Naive thymus-derived CD4-positive, alpha-beta T cell (primary cell): ENCODE measurements at regions not wholly inside any gene's neighbourhood (a gene's known extent, or its start where the extent isn't known, plus 50 kb on each side); places are given as distances from the start of the nearest gene placed in this dataset.

ENCODE experiments used
- ATAC-seq: fragments of 150-1000 bp; cut with Tn5 transposase; 2 replicates; pipeline ENCODE4 v1.10.0; 2021; ENCODE audit warnings: mild to moderate bottlenecking, moderate library complexity
- CTCF ChIA-PET: fragments of 350-600 bp; sonication (Branson Sonifier 250); formaldehyde crosslinking; loops from one replicate; lab custom pipeline; 2021; ENCODE audit warnings: antibody characterized with exemption; lab: Charles Lee
- POLR2A ChIA-PET: fragments of 350-600 bp; sonication (Branson Sonifier 250); formaldehyde crosslinking; loops from one replicate; lab custom pipeline; 2021; ENCODE audit warnings: antibody characterized with exemption, inconsistent platforms; lab: Charles Lee
- DNase-seq, 9 donors: peaks; one replicate each; pipeline versions ENCODE4 v3.0.0 to v3.0.0-alpha.2; 2020 to 2022; ENCODE audit warnings: mixed read lengths in 1 of 9
- H3K27ac ChIP-seq: one replicate; pipeline ENCODE4 v1.7.0; 2013; ENCODE audit warnings: mild to moderate bottlenecking, low read depth, low read length, moderate library complexity
- H3K27me3 ChIP-seq, 2 donors: one replicate each; pipeline ENCODE4 v1.7.0; 2013; ENCODE audit warnings: low read length in 2 of 2, mild to moderate bottlenecking in 2 of 2, moderate library complexity in 2 of 2; ENCODE audit not compliant: control insufficient read depth in 2 of 2, insufficient read depth in 2 of 2
- H3K36me3 ChIP-seq, 3 experiments: 1 replicate in 2 of 3; 2 replicates in 1 of 3; pipeline ENCODE4 v1.7.0; 2013; ENCODE audit warnings: low read length in 3 of 3, mild to moderate bottlenecking in 3 of 3, moderate library complexity in 1 of 3; ENCODE audit not compliant: insufficient read depth in 3 of 3, control insufficient read depth in 2 of 3
- H3K4me1 ChIP-seq, 2 donors: one replicate each; pipeline ENCODE4 v1.7.0; 2013; ENCODE audit warnings: low read length in 2 of 2, mild to moderate bottlenecking in 2 of 2, moderate library complexity in 1 of 2; ENCODE audit not compliant: control insufficient read depth in 2 of 2, insufficient read depth in 2 of 2
- H3K4me3 ChIP-seq: 2 replicates; pipeline ENCODE4 v1.7.0; 2013; ENCODE audit warnings: mild to moderate bottlenecking, low read length
- H3K9me3 ChIP-seq, 3 experiments: 1 replicate in 2 of 3; 2 replicates in 1 of 3; pipeline ENCODE4 v1.7.0; 2013; ENCODE audit warnings: low read length in 3 of 3; ENCODE audit not compliant: control insufficient read depth in 2 of 3
- H3K27ac Mint-ChIP-seq, 9 donors: one replicate each; pipeline ENCODE4 v1.8.0; 2020 to 2022; ENCODE audit warnings: mixed read lengths in 9 of 9, mild to moderate bottlenecking in 8 of 9, moderate library complexity in 5 of 9, inconsistent platforms in 2 of 9
- H3K27me3 Mint-ChIP-seq, 5 donors: one replicate each; pipeline ENCODE4 v1.8.0; 2021 to 2022; ENCODE audit warnings: mixed read lengths in 5 of 5, mild to moderate bottlenecking in 1 of 5
- H3K36me3 Mint-ChIP-seq, 5 donors: one replicate each; pipeline ENCODE4 v1.8.0; 2020 to 2022; ENCODE audit warnings: mixed read lengths in 5 of 5, mild to moderate bottlenecking in 3 of 5, inconsistent platforms in 1 of 5
- H3K4me1 Mint-ChIP-seq, 7 donors: one replicate each; pipeline ENCODE4 v1.8.0; 2020 to 2022; ENCODE audit warnings: mixed read lengths in 7 of 7, mild to moderate bottlenecking in 3 of 7, inconsistent platforms in 1 of 7
- H3K4me3 Mint-ChIP-seq, 10 donors: one replicate each; pipeline ENCODE4 v1.8.0; 2020 to 2022; ENCODE audit warnings: mild to moderate bottlenecking in 10 of 10, mixed read lengths in 10 of 10, moderate library complexity in 6 of 10, inconsistent platforms in 2 of 10
- H3K9me3 Mint-ChIP-seq, 11 donors: one replicate each; pipeline ENCODE4 v1.8.0; 2020 to 2022; ENCODE audit warnings: mixed read lengths in 11 of 11, mild to moderate bottlenecking in 4 of 11, inconsistent platforms in 1 of 11, moderate library complexity in 1 of 11
- intact Hi-C, 2 donors: fragments of 100-400 bp; cut with micrococcal nuclease; formaldehyde crosslinking; loops; one replicate each; pipeline ENCODE4 v1.15.1; 2023

GRCh38 chr5:53820802-53821171, 260.3 kb downstream of the NDUFS4 start:
- H3K4me3 ChIP-seq: no peak overlapping the region
- no peak overlapping the region for H3K27ac ChIP-seq
- Mint-ChIP-seq H3K4me1 (no peaks in the 10 kb centered on the region), H3K27ac (no peak overlapping the region), H3K4me3 (no peak overlapping the region), H3K9me3 (no peaks in the 10 kb centered on the region), H3K27me3 (peaks cover 0 to 20% (median 10%) of the 10 kb centered on the region in 5 donors), H3K36me3 (no peaks in the 10 kb centered on the region)
- intact Hi-C loops: no loop called here
- H3K9me3 ChIP-seq: no peaks in the 10 kb centered on the region
- DNase-seq: no peak
- ChIA-PET POLR2A (no interaction called here), CTCF (no interaction called here)
- H3K4me1 ChIP-seq: no peaks in the 10 kb centered on the region
- H3K27me3 ChIP-seq: no peaks in the 10 kb centered on the region
- no peak for ATAC-seq
- no peaks in the 10 kb centered on the region for H3K36me3 ChIP-seq

- Histone ChIP-seq H3K4me3 (no peak overlapping the region), H3K27me3 (no peaks in the 10 kb centered on the region), H3K4me1 (no peaks in the 10 kb centered on the region), H3K36me3 (no peaks in the 10 kb centered on the region), H3K27ac (no peak overlapping the region), H3K9me3 (no peaks in the 10 kb centered on the region)
- DNase-seq: no peak
- no peaks in the 10 kb centered on the region for H3K36me3 Mint-ChIP-seq
- no peaks in the 10 kb centered on the region for H3K4me1 Mint-ChIP-seq
- H3K27me3 Mint-ChIP-seq: peaks cover 0 to 17% (median 0%) of the 10 kb centered on the region in 5 donors
- intact Hi-C loops: no loop called here
- ChIA-PET POLR2A (no interaction called here), CTCF (no interaction called here)
- no peak overlapping the region for H3K27ac Mint-ChIP-seq
- ATAC-seq: no peak
- no peak overlapping the region for H3K4me3 Mint-ChIP-seq
- peaks cover 0 to 6% (median 0%) of the 10 kb centered on the region in 11 donors for H3K9me3 Mint-ChIP-seq
These were observed 264.6 kb downstream of the NDUFS4 start for GRCh38 chr5:53825016-53825415.

- ATAC-seq (no peak), DNase-seq (no peak)
- Mint-ChIP-seq H3K9me3 (peaks cover 0 to 9% (median 0%) of the 10 kb centered on the region in 11 donors), H3K27me3 (peaks cover 0 to 17% (median 0%) of the 10 kb centered on the region in 5 donors), H3K36me3 (no peaks in the 10 kb centered on the region), H3K4me1 (no peaks in the 10 kb centered on the region), H3K27ac (no peak overlapping the region), H3K4me3 (no peak overlapping the region)
- H3K4me1 ChIP-seq: no peaks in the 10 kb centered on the region
- no peak overlapping the region for H3K27ac ChIP-seq
- POLR2A ChIA-PET: no interaction called here
- intact Hi-C loops: no loop called here
- no peaks in the 10 kb centered on the region for H3K9me3 ChIP-seq
- no peaks in the 10 kb centered on the region for H3K36me3 ChIP-seq
- H3K4me3 ChIP-seq: no peak overlapping the region
- CTCF ChIA-PET: no interaction called here
- no peaks in the 10 kb centered on the region for H3K27me3 ChIP-seq
These were observed 265.5 kb downstream of the NDUFS4 start for GRCh38 chr5:53825926-53826325.

GRCh38 chr5:53826504-53826903, 266.1 kb downstream of the NDUFS4 start:
- Mint-ChIP-seq H3K4me3 (no peak overlapping the region), H3K27me3 (peaks cover 0 to 17% (median 0%) of the 10 kb centered on the region in 5 donors), H3K9me3 (peaks cover 0 to 14% (median 4%) of the 10 kb centered on the region in 11 donors), H3K27ac (no peak overlapping the region), H3K4me1 (no peaks in the 10 kb centered on the region), H3K36me3 (no peaks in the 10 kb centered on the region)
- Histone ChIP-seq H3K4me1 (no peaks in the 10 kb centered on the region), H3K27me3 (no peaks in the 10 kb centered on the region), H3K27ac (no peak overlapping the region), H3K36me3 (no peaks in the 10 kb centered on the region), H3K4me3 (no peak overlapping the region), H3K9me3 (no peaks in the 10 kb centered on the region)
- no peak for DNase-seq
- ATAC-seq: no peak
- ChIA-PET CTCF (no interaction called here), POLR2A (no interaction called here)
- intact Hi-C loops: no loop called here

- Histone ChIP-seq H3K4me1 (no peaks in the 10 kb centered on the region), H3K4me3 (no peak overlapping the region), H3K36me3 (no peaks in the 10 kb centered on the region), H3K27me3 (no peaks in the 10 kb centered on the region), H3K27ac (no peak overlapping the region), H3K9me3 (no peaks in the 10 kb centered on the region)
- no peak for DNase-seq
- no peaks in the 10 kb centered on the region for H3K4me1 Mint-ChIP-seq
- ChIA-PET CTCF (no interaction called here), POLR2A (no interaction called here)
- no peak for ATAC-seq
- no peaks in the 10 kb centered on the region for H3K36me3 Mint-ChIP-seq
- H3K27ac Mint-ChIP-seq: no peak overlapping the region
- peaks cover 0 to 15% (median 0%) of the 10 kb centered on the region in 5 donors for H3K27me3 Mint-ChIP-seq
- intact Hi-C loops: no loop called here
- no peak overlapping the region for H3K4me3 Mint-ChIP-seq
- H3K9me3 Mint-ChIP-seq: peaks cover 0 to 14% (median 4%) of the 10 kb centered on the region in 11 donors
These were observed 266.8 kb downstream of the NDUFS4 start for GRCh38 chr5:53827211-53827651.

- intact Hi-C loops: no loop called here
- Histone ChIP-seq H3K9me3 (no peaks in the 10 kb centered on the region), H3K4me3 (no peak overlapping the region), H3K27me3 (no peaks in the 10 kb centered on the region), H3K36me3 (no peaks in the 10 kb centered on the region), H3K27ac (no peak overlapping the region), H3K4me1 (no peaks in the 10 kb centered on the region)
- DNase-seq (no peak), ATAC-seq (no peak)
- H3K27me3 Mint-ChIP-seq: peaks cover 0 to 11% (median 5%) of the 10 kb centered on the region in 5 donors
- H3K4me3 Mint-ChIP-seq: no peak overlapping the region
- peaks cover 0 to 14% (median 5%) of the 10 kb centered on the region in 11 donors for H3K9me3 Mint-ChIP-seq
- no peaks in the 10 kb centered on the region for H3K36me3 Mint-ChIP-seq
- CTCF ChIA-PET: no interaction called here
- POLR2A ChIA-PET: no interaction called here
- no peak overlapping the region for H3K27ac Mint-ChIP-seq
- H3K4me1 Mint-ChIP-seq: no peaks in the 10 kb centered on the region
These were observed 271.1 kb downstream of the NDUFS4 start for GRCh38 chr5:53831496-53831895.
